ENCODE measurements at regions not wholly inside any gene's neighbourhood (a gene's known extent, or its start where the extent isn't known, plus 50 kb on each side); places are given as distances from the start of the nearest gene placed in this dataset.

- DNase-seq (ENCODE audit: low read depth), result no peak
These were observed 75.0 kb upstream of the HECTD2 start for GRCh38 chr10:91335147-91335546.

- DNase-seq (ENCODE audit: low read depth), result no peak
These were observed 70.4 kb upstream of the HECTD2 start for GRCh38 chr10:91339729-91340128.

- DNase-seq (ENCODE audit: low read depth), result peak; percentile 88
These were observed 69.4 kb upstream of the HECTD2 start for GRCh38 chr10:91340613-91341362.

GRCh38 chr10:91341686-91342085 lies 68.5 kb upstream of the HECTD2 start:
- DNase-seq (ENCODE audit: low read depth), result no peak

- no peak for DNase-seq (ENCODE audit: low read depth)
These were observed 67.1 kb upstream of the HECTD2 start for GRCh38 chr10:91343010-91343409.

GRCh38 chr10:91344117-91344856 lies 65.9 kb upstream of the HECTD2 start:
- no peak for DNase-seq (ENCODE audit: low read depth)

- DNase-seq (ENCODE audit: low read depth), result no peak
These were observed 64.4 kb upstream of the HECTD2 start for GRCh38 chr10:91345716-91346115.

GRCh38 chr10:91347529-91347928 lies 62.6 kb upstream of the HECTD2 start:
- DNase-seq (ENCODE audit: low read depth), result no peak

GRCh38 chr10:91349381-91349780 lies 60.8 kb upstream of the HECTD2 start:
- DNase-seq (ENCODE audit: low read depth), result peak; percentile 41

- DNase-seq (ENCODE audit: low read depth), result no peak
These were observed 59.5 kb upstream of the HECTD2 start for GRCh38 chr10:91350651-91351081.

- DNase-seq (ENCODE audit: low read depth), result no peak
These were observed 57.4 kb upstream of the HECTD2 start for GRCh38 chr10:91352760-91353159.

GRCh38 chr10:91354166-91355075 lies 55.7 kb upstream of the HECTD2 start:
- no peak for DNase-seq (ENCODE audit: low read depth)

- DNase-seq (ENCODE audit: low read depth), result no peak
These were observed 54.1 kb upstream of the HECTD2 start for GRCh38 chr10:91355998-91356397.

GRCh38 chr10:91357497-91357896 lies 52.6 kb upstream of the HECTD2 start:
- no peak for DNase-seq (ENCODE audit: low read depth)
